GM18867 (cell line): ENCODE measurements at regions not wholly inside any gene's neighbourhood (a gene's known extent, or its start where the extent isn't known, plus 50 kb on each side); places are given as distances from the start of the nearest gene placed in this dataset.
"Not testable (repeated sequence)": the region's sequence is repeated elsewhere in the genome, so short reads cannot be mapped to it uniquely, and the experiment has no call there.

ENCODE experiments used
- ATAC-seq: cut with Tn5 transposase; IDR thresholded peaks from one replicate; pipeline ENCODE4 v1.9.1; 2021; ENCODE audit warnings: mild to moderate bottlenecking, moderate library complexity; ENCODE audit not compliant: unreplicated experiment

DNA sequence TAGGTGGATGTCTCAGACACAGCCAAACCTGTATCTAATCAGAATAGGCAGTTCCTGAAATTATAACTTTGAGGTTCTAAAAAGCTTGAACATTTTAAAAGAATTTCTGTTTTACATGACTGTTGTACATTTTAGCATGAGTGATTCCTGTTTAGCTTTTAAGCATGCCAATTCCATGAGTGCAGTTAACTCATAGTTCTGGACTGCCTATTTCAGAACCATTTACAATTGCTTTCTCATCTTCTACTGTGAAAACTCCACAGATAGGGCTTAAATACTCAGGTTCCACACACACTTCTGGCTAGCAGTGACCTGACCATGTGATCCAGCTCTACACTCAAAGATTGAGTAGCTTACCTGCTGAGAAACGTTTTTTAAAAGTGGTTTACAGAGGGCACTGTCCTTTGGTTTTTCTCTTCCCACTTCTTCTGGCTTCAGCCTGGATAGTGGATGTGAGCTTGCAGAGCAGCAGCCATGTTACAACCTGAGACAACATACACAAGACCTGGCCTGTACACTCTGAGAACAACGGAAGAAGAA, 280.8 kb downstream of the ANKRD50 start:
- ATAC-seq = no peak

DNA sequence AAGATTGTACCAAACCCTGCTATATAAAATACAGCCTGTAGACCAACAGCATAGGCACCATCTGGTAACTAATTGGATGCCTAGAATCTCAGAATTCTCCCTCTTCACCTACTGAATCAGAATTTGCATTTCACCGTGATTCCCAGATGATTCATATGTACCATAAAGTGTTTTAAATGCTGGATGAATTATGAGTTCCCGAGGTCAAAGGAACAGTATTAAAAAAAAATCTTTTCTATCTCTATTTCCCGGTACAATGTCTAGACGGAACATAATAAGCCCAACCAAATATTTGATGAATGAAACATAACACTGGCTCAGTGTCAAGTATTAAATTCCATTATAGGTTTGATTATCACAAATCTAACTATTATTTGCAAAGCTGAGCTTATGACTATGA, 280.0 kb downstream of the ANKRD50 start:
- no peak for ATAC-seq

DNA sequence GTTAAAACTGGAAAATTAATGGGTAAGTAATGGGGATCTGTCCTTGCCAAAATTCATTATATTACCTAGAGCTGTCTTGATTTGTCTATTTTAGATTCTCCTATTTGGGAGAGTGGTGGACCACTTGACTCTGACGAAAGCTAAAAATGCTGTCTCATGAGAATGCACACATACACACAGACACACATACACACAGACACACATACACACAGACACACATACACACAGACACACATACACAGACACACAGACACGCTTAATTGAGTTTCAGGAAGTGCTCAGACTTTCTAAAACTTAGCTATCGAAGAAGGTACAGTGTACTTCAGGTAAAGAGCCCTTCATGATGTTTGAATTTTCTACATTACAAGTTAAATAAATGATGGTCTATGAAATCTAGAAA, 279.5 kb downstream of the ANKRD50 start:
- ATAC-seq = no peak

DNA sequence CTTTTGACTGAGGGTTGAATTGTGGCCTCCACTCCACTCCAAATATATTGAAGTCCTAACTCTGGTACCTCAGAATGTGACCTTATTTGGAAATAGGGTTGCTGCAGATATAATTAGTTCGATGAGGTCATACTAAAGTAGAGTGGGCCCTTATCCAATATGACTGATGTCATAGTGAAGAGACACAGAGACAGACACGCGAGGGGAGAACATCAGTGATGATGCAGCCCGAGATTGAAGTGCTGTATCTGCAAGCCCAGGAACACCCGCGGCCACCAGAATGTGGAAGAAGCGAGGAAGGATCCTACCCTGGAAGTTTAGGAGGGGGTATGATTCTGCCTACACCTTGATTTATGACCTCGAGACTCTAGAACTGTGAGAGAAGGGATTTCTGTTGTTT, 279.0 kb downstream of the ANKRD50 start:
- ATAC-seq = no peak

DNA sequence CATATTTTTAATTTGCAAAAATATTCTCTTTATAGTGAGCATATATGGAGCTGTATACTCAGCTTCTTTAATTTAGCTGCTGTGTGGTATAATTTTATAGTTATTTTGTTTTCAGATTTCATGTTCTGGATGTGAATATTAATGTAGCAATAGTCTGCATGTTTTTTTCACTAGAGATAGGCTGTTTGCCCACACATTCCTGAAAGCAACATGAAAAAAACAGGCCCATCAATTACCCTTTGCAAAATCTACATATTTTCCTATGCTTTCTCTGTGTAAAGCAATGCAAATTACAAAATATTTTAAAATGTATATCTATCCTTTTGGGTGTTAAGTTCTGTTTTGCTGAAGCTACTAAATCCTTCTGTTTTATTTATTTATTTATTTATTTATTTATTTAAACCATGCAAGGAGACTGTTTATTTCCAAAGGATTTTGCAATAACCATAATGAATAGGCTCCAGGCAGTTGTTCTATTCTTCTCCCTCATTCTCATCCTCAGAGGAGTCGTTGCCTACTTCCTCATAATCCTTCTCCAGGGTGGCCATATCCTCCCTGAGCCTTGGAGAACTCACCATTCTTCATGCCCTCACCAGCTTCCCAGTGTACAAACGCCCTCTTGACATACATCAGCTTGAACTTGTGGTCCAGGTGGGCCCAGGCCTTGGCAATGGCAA, 277.1 kb downstream of the ANKRD50 start:
- ATAC-seq = no peak

DNA sequence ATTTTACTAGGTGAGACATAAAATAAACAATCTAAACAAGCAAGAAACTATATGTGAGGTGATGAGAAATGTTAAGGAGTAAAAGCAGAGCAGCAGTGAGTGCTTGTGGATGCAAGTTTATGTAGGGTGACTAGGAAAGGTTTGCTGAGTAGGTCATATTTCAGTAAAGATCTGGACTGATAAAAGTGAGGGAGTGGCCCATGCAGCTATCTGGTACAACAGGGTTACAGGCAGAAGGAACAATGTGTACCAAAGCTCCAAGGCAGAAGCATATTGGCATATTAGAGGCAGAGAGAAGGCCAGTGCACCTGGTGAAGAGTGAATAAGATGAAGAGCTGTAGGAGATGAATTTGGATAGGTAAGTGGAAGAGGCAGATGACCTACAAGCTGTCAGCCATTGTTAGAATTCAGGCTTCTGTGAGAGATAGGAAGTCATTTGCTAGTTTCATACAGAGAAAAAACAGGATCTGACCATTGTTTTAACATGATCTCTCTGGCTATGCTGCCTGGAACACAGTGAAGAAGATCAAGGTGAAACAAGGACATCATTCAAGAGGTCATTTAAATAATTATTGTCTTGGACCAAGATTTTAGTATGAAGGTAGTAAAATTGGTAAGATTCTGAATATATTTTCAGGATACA, 274.6 kb downstream of the ANKRD50 start:
- ATAC-seq = no peak

DNA sequence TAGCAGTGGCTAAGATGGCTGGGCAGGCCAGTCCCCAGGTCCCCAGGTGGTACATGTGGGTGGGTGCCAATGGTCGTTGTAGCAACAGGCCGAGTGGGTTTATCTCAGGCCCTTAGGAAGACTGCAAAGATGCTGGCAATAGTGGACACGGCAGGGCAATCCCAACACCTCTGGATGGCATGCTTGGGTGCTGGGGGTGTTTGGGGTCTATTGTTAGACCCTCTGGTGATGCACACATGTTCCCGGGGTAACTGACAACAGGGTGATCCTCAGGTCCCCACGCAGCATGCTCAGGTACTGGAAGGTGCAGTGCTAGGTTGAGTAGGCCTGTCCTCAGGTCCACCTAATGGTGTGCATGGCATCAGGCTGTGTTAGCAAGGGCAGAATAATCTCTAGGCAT, 267.5 kb downstream of the ANKRD50 start:
- no peak for ATAC-seq

DNA sequence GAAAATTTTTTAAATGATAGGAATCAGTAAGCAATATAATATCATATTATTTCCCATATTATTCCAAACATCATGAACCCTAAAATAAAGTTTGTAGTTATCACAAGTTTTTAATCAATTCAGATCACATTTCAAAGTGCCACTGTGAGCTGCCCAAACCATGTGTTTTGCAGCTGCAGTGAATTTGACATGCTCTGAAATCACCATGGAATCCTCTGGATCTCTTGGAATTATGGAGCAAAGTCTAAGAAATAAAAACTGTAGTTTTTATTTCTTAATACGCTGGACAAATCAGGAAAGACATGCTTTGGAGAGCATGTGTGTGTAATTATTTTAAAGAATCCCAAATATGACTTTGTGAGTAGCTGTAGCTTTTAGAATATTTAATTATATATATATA, 262.7 kb downstream of the ANKRD50 start:
- ATAC-seq = no peak

DNA sequence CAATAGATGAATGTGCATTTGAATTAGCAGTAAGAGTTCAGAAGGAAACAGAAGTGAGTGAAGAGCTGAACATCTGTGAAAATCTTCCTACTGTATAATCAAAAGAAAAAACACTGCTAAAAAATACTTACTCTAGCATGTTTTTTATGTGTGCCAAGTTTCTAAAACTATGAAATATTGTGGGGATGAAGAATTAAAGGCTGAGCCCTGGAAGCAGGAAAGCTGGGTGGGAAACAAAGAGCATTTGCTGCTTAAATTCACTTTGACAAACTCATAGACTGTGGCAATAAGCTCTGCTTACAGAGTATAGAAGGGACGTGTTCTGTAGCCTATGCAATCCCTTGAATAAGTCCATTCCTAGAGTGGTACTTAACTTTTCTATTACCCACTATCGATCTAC, 261.7 kb downstream of the ANKRD50 start:
- no peak for ATAC-seq

DNA sequence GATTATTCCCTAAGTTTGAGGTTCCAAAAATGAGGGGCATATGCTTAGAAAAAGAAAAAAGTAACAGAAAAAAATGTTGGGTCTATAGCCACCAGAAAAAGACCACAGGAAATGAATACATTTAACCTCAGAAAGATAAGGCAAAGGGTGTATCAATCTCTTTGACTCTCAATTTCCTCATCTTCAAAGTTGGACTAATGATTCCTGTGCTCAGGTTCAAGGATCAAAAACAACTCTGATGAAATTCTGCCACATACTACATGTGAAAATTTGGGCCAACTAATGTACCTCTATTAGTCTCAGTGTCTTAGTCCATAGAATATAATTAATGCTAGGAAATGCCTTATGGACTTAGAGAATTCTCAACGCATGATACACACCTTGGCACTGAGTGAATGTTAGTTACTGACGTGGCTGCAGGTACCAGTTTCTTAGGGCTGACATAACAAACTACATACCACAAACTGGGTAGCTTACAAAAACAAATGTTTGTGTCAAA, 257.7 kb downstream of the ANKRD50 start:
- ATAC-seq = no peak

DNA sequence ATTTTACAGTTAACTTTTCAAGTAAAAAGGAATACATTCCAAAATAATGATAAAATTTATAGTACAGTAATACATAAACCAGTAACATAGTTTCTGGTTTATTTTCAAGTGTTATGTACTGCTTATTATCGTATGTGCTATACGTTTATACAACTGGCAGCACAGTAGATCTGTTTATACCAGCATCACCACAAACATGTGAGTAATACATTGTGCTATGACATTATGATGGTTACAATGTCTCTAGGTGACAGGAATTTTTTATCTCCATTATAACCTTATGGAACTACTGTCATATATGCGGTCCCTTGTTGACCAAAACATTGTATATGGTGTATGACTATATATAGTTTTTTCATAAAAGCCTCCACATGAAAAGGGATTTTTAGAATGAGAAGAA, 256.9 kb downstream of the ANKRD50 start:
- ATAC-seq = no peak

DNA sequence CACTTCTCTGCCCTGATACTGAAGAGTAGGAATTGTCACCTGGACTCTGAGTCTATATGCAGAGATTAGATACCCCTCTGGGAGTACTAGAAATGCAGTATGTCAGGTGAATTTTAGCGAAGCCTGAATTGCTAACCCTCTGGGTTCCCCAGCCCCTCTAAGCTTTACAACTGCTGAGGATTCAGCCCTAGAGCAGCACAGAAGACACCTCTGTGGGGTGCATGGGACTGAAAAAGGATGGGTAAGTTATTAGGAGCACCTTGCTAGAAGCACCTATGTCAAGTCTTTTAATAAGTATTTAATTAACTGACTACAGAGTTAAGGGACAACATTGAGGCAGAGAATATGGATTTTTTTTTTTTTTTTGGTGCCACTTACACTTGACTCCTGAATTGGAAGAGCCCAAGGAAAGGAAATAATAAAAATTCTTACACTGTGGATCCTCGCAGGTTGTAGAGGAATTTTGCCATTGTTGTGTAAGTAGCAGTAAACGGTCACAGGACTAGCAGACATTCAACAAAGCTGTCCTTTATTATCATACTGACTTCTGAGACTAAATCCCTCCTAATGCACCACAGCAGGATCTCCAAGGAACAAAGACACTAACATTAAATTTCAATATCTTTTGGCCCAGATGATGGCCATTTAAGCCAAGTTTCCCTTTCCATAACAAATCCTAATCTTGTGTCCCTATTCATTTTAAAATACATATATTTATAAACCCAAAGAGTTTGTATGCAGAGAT, 253.2 kb downstream of the ANKRD50 start:
- ATAC-seq = no peak

DNA sequence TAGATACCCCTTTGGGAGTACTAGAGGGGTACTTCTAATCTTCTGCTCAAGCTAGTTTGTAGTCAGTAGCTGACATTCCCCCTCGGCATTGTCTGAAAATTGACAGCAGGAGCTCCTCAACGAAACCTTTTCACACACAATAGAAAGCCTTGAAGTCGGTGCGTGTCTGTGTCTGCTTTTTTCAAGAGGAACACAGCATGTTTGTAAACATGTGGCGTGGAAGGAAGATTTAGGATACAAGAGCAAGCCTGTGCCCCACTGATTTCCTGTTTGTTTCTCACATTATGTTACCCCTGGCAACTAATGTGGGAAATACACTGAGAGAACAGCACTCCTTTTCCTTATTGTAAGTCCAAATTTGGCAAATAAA, 252.6 kb downstream of the ANKRD50 start:
- no peak for ATAC-seq

DNA sequence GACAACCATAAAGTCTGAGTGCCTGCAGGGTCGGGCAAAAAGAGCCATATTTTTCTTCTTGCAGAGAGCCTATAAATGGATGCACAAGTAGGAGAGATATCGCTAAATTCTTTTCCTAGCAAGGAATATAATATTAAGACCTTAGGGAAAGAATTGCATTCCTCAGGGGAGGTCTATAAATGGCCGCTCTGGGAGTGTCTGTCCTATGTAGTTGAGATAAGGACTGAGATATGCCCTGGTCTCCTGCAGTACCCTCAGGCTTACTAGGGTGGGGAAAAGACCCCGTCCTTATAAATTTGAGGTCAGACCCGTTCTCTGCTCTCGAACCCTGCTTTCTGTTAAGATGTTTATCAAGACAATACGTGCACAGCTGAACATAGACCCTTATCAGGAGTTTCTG, 250.9 kb downstream of the ANKRD50 start:
- not testable (repeated sequence) for ATAC-seq

DNA sequence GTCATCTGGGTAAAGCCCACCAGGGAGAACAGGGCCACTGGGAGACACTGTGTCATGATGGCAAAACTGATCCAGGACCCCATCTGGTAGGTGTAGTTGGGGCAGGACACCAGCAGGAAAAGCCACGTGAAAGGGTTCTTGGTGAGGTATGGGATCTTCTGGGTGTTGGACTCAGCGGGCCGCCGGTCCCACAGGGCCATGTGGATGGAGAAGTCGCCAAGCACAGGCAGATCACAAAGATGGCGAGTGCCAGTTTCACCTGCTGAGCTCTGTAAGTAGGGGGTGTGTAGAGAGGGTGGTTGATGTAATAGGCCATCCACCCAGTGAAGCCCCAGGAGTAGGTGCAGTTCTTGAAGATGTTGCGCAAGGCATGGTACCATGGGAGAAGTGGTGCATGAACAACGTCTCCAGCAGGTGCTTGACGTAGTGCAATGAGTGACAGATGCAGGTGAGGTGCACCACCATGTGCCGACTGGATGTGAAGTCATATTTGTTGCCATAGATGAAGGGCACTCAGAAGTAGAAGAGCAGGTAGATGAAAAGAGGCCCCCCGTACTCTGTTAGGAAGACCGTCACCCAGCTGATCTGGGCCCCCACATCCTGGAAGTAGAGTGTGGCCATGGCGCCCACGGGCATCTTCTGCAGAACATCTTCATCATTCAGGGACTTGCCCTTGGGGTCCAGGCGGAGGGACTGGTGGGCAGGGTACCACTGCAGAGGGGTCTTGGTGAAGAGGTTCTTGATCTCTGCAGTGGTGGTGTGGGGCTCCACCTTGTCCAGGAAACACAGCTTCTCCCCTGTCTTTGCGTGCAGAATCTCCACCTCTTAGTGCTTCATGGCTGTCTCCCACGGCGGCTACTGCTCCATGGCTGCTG, 249.3 kb downstream of the ANKRD50 start:
- no peak for ATAC-seq

DNA sequence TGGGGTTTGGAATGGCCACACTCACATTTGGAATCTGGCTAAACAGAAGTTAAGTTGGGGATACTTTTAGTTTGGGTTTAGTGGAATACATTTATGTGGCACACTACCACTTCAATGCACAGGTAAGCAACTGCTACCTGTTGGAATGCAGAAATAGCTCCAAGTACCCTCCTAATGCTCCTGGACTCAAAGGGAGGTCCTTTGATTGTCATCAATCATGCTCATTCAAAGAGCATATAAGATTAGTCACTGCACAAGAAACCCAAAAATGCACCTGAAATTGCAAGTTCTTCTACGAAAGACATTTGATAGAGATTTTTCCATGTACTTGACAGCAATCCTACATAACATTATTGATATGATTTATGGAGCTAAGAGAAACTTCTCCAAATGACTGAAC, 247.7 kb downstream of the ANKRD50 start:
- ATAC-seq = no peak

DNA sequence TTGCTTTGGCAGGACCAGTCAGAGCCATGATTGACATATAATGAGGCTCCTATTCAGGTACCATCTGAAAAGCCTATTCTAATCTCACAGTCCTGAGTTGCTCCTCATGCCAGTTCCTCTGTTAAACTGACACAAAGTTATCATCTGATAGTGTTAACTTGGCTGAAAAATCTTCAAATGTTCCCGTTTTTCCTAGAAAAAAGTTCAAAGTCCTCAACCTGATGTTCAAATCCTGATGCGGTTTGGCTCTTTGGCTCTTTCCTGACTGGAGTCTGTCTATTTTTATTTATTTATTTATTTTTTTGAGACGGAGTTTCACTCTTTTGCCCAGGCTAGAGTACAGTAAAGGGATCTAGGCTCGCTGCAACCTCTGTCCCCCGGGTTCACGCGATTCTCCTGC, 244.2 kb downstream of the ANKRD50 start:
- ATAC-seq = no peak

DNA sequence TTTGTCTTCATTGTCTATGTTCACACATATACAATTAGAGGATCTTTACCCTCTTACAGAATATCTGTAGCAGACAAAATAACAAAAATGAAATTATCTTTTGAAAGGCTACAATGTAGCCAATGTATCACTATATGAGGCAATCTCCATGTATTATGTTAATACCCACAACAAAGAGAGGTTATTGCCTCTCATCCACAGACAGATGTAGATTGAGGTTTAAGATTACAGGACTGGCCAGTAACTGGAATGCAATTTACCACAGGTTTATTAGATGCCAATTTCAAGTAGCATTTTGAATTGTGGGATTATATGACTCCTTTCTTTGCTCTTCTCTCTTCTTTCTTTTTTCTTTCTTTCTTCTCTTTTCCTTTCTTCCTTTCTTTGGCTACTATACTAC, 242.6 kb downstream of the ANKRD50 start:
- ATAC-seq = no peak

DNA sequence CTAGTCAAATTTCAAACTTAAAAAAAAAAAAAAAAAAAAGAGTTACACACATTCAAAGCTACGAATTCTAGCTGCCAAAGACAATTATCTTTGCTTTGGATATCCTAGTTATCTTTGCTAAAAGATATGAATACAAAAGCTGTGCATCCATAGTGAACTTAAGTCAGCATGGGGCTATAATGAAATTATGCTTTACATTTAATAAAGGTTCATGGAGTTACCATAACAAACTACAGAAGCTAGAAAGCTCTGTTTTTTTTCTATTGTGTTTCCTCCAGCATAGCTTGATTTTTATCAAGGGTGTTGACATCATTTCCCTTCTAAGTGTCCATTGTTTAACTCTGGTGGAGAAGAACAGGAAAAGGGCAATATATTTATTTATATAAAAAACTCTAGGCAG, 234.1 kb downstream of the ANKRD50 start:
- ATAC-seq = no peak

DNA sequence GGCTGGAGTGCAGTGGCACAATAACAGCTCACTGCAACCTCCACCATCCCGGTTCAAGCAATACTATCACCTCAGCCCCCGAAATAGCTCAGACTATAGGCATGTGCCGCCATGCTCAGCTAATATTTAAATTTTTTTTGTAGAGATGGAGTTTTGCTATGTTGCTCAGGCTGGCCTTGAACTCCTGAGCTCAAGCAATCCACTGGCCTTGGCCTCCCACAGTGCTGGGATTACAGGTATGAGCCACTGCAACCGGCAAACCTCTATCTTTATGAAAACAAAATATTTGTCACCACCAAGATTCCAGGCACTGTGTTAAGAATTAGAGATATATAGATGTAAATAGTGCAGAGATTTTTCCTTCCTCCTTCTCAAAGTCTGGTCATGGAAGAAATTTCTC, 232.5 kb downstream of the ANKRD50 start:
- no peak for ATAC-seq

DNA sequence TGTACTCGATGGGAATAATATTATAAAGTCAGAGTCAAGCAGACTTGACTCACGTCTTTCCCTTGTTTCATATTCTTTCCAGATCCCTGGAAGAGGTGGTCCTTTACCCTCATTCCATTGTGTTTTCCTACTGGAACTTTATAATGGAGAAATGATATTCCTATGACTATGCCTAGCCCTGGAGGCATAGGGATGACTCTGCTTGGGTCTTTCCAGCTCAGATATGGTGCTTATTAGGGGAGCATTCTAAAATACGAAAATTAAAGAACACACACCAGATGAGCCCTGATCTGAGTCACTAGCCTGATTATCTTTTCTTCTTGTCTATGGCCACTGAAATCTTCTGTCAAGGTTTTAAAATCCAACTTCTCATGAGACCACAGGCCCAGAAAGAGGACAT, 231.4 kb downstream of the ANKRD50 start:
- ATAC-seq = no peak
